ENCODE measurements at regions not wholly inside any gene's neighbourhood (a gene's known extent, or its start where the extent isn't known, plus 50 kb on each side); places are given as distances from the start of the nearest gene placed in this dataset.
"Not testable (repeated sequence)": the region's sequence is repeated elsewhere in the genome, so short reads cannot be mapped to it uniquely, and the experiment has no call there.

- no peak for DNase-seq
These were observed 207.1 kb downstream of the ACKR3 start for GRCh38 chr2:236776695-236777251.

- no peak for DNase-seq
These were observed 207.8 kb downstream of the ACKR3 start for GRCh38 chr2:236777408-236777807.

- no peak for DNase-seq
These were observed 212.6 kb downstream of the ACKR3 start for GRCh38 chr2:236781933-236782816.

GRCh38 chr2:236782938-236783337 is 213.3 kb downstream of the ACKR3 start:
- peak; percentile 28 for DNase-seq

- no peak for DNase-seq
These were observed 213.9 kb downstream of the ACKR3 start for GRCh38 chr2:236783417-236784020.

- no peak for DNase-seq
These were observed 216.0 kb downstream of the ACKR3 start for GRCh38 chr2:236785611-236786057.

GRCh38 chr2:236786751-236787150 is 217.1 kb downstream of the ACKR3 start:
- DNase-seq: no peak

GRCh38 chr2:236787376-236787775 is 217.8 kb downstream of the ACKR3 start:
- not testable (repeated sequence) for DNase-seq

- no peak for DNase-seq
These were observed 218.3 kb downstream of the ACKR3 start for GRCh38 chr2:236787885-236788284.

GRCh38 chr2:236790963-236791362 is 221.3 kb downstream of the ACKR3 start:
- DNase-seq: no peak

GRCh38 chr2:236793023-236794011 is 223.7 kb downstream of the ACKR3 start:
- DNase-seq: no peak

- DNase-seq: no peak
These were observed 224.7 kb downstream of the ACKR3 start for GRCh38 chr2:236794176-236794957.

- DNase-seq: no peak
These were observed 225.7 kb downstream of the ACKR3 start for GRCh38 chr2:236795169-236795860.

- no peak for DNase-seq
These were observed 226.2 kb downstream of the ACKR3 start for GRCh38 chr2:236795861-236796219.

- DNase-seq: no peak
These were observed 226.6 kb downstream of the ACKR3 start for GRCh38 chr2:236796236-236796635.

- DNase-seq: no peak
These were observed 227.8 kb downstream of the ACKR3 start for GRCh38 chr2:236797411-236797810.

- no peak for DNase-seq
These were observed 228.9 kb downstream of the ACKR3 start for GRCh38 chr2:236798491-236798890.

- no peak for DNase-seq
These were observed 229.9 kb downstream of the ACKR3 start for GRCh38 chr2:236799391-236800026.

- DNase-seq: no peak
These were observed 233.2 kb downstream of the ACKR3 start for GRCh38 chr2:236802862-236803261.

- DNase-seq: no peak
These were observed 234.0 kb downstream of the ACKR3 start for GRCh38 chr2:236803621-236804020.

Data from activated CD4-positive, alpha-beta T cell treated with anti-CD3 and anti-CD28 coated beads, Interleukin-2, Interleukin-6, amounts not matched to agents 100 ng/mL and 50 ng/mL, durations not matched to agents 16 hours and 8 hours (primary cell).